ENCODE measurements at regions not wholly inside any gene's neighbourhood (a gene's known extent, or its start where the extent isn't known, plus 50 kb on each side); places are given as distances from the start of the nearest gene placed in this dataset.

DNA sequence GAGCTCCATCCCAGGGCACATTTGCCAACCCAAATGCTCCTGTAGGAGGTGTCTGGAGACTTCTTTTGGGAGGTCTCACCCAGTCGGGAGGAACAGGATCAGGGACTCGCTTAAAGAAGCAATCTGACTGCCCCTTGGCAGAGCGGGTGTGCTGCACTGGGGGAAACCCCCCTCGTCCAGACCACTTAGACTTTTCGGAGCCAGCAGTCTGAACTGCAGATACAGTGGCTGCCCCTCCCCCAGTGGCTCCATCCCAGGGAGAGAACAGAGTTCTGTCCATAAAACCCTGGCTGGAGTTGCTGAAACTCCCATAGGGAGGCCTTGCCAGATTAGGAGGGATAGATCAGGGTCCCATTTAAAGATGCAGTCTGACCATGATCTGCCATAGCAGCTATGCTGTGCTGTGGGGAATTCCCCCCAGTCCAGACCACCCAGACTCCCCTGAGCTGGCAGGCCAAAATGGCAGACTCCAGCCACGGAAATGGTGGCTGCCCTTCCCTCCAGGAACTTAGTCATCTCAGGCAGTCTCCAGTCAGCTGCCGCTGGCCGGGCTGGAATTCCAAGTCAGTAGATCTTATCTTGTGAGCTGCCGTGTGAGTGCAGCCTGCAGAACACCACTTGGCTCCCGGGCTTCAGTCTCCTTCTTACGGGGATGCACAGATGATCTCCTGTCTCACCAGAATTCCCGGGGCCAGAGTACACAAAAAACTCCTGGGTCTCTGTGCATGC, 278.1 kb upstream of the SASH1 start:
- no peak for DNase-seq

GRCh38 chr6:148068437-148069061, 274.1 kb upstream of the SASH1 start:
- no peak for DNase-seq

DNA sequence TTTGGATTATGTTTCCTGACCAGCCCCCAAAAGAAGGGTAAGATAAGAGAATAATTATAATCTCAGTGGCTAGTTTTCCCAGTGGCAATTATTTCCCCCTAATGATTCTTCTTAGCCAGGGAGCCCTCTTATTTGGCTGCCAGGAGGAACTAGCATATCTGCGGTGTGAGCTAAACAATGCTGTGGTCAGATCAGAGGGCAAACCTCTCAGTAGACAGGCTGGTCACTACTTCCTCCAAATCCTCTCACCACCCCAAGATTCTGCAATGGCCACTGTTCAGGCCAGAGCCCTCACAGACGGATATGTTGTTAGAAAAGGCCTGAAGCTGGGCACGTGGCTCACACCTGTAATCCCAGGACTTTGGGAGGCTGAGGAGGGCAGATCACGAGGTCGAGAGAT, 273.4 kb upstream of the SASH1 start:
- no peak for DNase-seq

- DNase-seq: no peak
Measured at GRCh38 chr6:148074291-148074690, 268.3 kb upstream of the SASH1 start.

DNA sequence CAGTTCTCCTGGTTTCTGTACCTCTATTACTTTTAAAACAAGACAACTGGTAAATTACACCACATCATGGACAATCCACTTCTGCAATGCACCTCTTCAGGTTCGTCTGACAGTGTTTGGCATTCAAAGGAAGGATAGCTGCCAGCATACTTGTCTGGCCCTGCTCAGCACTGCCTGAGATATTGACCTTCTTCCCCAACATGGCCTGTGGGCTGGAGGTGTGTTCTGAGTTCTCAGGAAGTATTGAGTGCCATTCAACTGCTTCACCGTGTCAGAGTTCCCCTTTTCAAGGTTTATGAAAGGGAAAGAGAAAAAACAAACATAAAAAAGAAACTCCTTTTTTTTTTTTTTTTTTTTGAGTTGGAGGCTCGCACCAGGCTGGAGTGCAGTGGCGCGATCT, 267.9 kb upstream of the SASH1 start:
- peak; percentile 5 for DNase-seq

GRCh38 chr6:148075352-148075751, 267.3 kb upstream of the SASH1 start:
- DNase-seq: no peak

GRCh38 chr6:148076051-148076450, 266.6 kb upstream of the SASH1 start:
- no peak for DNase-seq

DNA sequence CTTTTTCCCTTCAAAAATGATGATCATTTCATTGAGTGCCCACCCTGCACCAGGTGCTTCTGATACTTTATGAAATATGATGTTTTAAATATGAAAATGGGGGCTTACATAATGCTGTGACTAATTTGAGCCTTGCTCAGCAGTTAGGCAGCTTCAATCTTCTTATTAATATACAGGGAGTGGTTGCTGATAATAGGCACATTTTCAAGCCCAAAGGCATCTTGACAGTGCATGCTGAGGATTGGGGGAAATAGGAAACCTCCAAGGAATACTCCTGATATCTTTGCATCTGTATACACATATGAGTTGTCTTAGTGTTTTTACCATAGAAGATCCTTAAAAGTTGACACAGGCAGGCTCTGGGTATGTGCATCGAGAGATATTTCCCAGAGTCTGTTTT, 262.3 kb upstream of the SASH1 start:
- no peak for DNase-seq

DNA sequence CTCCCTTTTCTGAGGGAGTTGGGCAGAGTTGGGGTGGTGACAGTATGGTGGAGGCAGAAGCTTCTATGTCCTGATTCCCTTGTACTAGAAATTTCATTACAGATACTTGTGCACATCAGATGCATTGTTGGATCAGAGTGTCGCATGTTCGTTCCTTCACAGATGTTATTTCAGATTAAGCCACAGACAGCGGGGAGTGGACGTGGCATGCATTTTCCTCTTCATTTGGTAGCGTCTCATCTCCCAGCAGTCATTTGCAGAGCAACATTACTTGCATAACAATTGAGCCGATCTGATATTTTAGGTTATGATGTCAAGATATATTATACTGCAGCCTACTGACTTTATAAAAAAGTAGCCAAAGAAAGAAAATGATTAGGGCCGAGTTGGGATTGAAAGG, 261.6 kb upstream of the SASH1 start:
- DNase-seq: no peak

- DNase-seq: no peak
Measured at GRCh38 chr6:148082044-148082443, 260.6 kb upstream of the SASH1 start.

GRCh38 chr6:148082696-148083095, 259.9 kb upstream of the SASH1 start:
- no peak for DNase-seq

DNA sequence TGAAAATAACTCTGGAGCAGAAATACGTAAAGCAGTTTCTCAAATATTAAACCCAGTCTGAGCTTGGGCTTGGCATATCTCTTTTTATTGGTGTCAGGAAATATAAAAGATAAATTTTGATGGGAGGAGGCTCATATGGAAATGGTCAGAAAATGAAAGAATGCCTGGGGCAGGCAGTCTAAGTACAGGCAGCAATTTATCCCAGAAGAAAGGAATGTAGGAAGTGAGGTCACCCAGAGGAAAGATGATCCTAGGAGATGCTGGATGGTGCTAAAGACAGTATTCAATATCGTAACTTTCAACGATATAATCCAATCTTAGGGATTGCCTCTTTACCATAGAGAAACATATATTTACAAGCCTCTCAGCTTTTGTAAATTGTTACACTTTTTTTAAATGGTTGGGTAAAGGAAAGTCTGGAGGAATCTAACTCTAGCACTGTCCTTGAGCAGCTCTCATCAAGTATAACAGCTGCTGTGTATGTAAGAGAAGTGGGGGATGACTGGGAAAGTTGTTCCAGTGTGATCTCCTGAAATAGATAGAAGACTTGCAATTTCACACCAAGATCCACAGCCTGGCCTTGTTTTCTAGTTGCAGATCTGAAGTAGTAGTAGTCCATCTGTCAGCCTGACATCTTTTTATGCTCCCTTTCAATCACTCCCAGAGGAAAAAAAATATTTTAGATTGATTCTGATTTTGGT, 256.9 kb upstream of the SASH1 start:
- DNase-seq: no peak

GRCh38 chr6:148086386-148086785, 256.3 kb upstream of the SASH1 start:
- DNase-seq: no peak

DNA sequence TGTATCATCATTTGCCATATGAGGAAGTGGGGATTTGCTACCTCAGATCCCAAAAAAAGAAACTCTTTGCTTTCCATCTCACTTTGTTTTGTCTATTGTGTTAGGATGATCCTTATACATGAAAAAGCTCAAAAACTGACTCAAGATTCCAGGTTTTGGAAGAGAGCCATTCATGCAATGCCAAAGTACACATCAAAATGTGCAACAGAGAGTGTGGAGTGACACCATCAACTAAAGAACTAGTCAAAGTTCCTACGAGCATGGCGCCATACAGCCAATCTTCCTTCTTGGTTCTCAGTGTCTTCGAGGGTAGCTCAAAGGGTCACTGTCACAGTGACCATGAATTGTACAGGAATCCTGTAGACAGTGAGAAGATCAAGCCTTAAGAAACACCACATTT, 255.8 kb upstream of the SASH1 start:
- DNase-seq: no peak

GRCh38 chr6:148087659-148088058, 255.0 kb upstream of the SASH1 start:
- DNase-seq: no peak

GRCh38 chr6:148090326-148090725, 252.3 kb upstream of the SASH1 start:
- DNase-seq: no peak

DNA sequence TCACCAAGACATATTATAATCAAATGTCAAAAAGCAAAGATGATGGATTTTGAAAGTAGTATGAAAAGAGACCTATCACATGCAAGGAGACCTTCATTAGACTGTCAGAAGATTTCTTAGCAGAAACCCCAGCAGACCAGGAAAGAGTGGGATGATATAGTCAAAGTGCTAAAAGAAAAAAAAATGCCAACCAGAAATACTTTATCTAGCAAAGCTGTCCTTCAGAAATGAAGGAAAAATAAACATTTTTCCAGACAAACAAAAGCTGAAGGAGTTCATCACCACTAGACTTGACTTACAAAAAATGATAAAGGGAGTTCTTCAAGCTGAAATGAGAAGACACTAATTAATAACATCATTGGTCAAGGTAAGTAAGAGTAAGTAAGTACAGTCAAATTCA, 251.2 kb upstream of the SASH1 start:
- no peak for DNase-seq

GRCh38 chr6:148103436-148103835, 239.2 kb upstream of the SASH1 start:
- no peak for DNase-seq

DNA sequence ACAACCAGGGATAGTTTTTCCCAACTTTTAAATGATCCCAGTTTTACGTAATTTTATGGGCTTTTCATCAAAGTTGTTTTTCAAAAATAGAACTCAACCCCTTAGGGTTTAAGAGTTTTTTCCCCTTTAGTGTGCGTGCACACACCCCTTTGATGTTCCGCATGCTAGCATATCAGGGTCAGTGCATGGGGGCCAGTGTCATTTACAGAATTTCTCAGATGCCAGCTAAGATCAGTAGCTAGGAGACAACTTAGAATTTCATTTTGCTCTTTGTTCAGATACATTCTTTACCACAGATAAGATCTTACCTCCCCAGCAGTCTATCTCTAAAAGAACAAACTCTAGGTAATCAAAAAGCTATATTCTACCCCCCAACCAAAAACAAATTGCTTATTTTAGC, 238.5 kb upstream of the SASH1 start:
- DNase-seq: no peak

DNA sequence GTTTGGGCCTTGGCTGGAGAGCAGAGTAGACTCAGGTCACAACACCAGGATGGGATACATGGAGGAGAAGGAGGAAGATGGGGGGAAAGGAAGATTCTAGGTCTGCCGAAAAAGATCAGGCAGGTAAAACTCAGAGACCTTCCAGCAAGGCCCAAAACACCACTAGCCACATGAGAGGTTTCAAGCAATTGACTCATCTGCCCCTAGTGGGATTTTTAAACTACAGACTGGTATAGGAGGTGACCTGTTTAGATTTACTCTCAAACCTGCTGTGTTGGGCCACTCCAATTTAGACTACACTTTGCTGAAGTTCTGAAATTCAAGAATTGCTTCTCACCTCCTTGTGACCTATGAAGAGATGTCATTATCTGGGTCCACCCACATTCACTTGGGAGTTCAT, 236.9 kb upstream of the SASH1 start:
- DNase-seq: no peak

GRCh38 chr6:148107911-148108310, 234.7 kb upstream of the SASH1 start:
- DNase-seq: no peak

DNA sequence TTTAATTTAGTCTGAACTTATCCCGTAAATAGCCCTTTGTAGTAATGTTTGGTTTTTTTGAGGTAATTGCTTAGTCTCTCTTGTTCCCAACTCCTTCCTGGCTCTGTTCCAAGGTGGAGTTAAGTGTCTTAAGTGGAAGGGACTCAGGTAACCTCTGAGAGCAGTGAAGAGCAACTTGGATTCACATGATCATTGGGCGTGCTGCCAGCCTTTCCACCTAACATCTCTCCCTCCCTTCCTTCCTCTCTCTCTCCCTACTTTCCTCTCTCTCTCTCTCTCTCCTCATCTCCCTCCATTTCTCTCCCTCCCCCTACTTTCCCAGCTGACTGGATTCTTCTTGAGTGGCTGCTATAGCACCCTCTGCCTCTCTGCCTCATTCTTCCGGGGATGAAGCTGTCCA, 232.9 kb upstream of the SASH1 start:
- peak; percentile 55 for DNase-seq

DNA sequence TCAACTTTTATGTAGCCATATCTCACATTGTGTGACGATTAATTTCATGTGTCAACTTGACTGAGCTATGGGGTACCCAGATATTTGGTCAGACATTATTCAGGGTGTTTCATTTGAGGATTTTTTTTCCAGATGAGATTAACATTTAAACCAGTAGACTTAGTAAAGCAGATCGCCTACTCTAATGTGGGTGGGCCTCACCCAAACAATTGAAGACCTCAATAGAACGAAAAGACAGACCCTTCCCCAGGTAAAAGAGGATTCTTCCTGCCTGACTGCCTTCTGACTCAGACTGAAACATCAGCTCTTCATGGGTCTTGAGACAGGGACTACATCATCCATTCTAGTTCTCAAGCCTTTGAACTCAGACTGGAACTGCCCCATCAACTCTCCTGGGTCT, 231.7 kb upstream of the SASH1 start:
- no peak for DNase-seq

DNA sequence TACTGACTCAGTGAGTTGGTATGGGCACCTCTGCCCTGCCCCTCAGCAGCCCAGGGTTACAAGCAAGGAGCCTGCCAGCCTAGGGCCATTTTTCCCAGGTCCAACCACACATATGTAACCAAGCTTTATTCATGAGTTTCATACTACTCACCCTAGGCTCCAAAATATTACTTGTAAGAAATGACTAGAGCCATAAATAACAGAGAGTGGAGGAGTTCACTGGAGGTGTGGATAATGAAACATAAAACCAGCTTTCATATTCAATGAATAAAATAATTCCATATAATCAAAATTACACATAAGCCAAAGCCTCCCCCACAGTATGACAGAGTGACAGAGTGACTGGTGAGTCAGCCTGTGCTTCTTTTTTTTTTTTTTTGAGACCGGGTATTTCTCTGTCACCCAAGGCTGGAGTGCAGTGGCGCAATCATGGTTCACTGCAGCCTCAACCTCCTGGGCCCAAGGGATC, 229.8 kb upstream of the SASH1 start:
- DNase-seq: peak; percentile 2

All from DMS53 (cell line).